Endothelial cell of umbilical vein (primary cell): ENCODE measurements at regions not wholly inside any gene's neighbourhood (a gene's known extent, or its start where the extent isn't known, plus 50 kb on each side); places are given as distances from the start of the nearest gene placed in this dataset.

Source experiments
- BruUV-seq: library from RNA; stranded (reverse); fragments of 400-500 nt; replicated peaks from 2 replicates; lab custom pipeline; 2021; lab: Mats Ljungman, UMichigan
- CTCF ChIA-PET: fragments of 300-600, 350-600 bp; sonication (Branson Sonifier 250); formaldehyde crosslinking; loops from one replicate; lab custom pipeline; 2021; ENCODE audit warnings: antibody characterized with exemption, inconsistent platforms; lab: Charles Lee
- POLR2A ChIA-PET: fragments of 300-600, 350-600 bp; sonication (Branson Sonifier 250); formaldehyde crosslinking; loops from one replicate; lab custom pipeline; 2021; ENCODE audit warnings: antibody characterized with exemption, inconsistent platforms; lab: Charles Lee
- DNase-seq: peaks from one replicate; pipeline ENCODE4 v3.0.0-alpha.2; 2011; ENCODE audit warnings: low read depth, low spot score
- FAIRE-seq: peaks from 2 replicates; lab custom pipeline; 2011; peaks lifted over from hg19 to GRCh38; lab: Jason Lieb, UNC
- H2AFZ ChIP-seq: 2 replicates; pipeline ENCODE4 v1.6.0; 2012; ENCODE audit warnings: low read depth, low read length, control low read depth, inconsistent platforms
- H3K27ac ChIP-seq: 2 replicates; pipeline ENCODE4 v1.5.1; 2011; ENCODE audit warnings: low read depth, mild to moderate bottlenecking, control low read depth, low read length, moderate library complexity; ENCODE audit not compliant: insufficient read depth
- H3K27me3 ChIP-seq, 2 experiments: 2 replicates each; pipeline versions ENCODE4 v1.6.0 to v1.6.1; 2011; ENCODE audit warnings: low read length in 2 of 2, mixed read lengths in 1 of 2; ENCODE audit not compliant: control insufficient read depth in 2 of 2, insufficient read depth in 2 of 2
- H3K36me3 ChIP-seq, 2 experiments: 2 replicates in 1 of 2; 3 replicates in 1 of 2; pipeline ENCODE4 v1.5.1; 2011; ENCODE audit warnings: low read length in 2 of 2, mild to moderate bottlenecking in 1 of 2, moderate library complexity in 1 of 2; ENCODE audit not compliant: control insufficient read depth in 2 of 2, insufficient read depth in 2 of 2; ENCODE audit errors: extremely low read depth in 1 of 2
- H3K4me1 ChIP-seq: 3 replicates; pipeline ENCODE4 v1.5.1; 2011; ENCODE audit warnings: mild to moderate bottlenecking, low read length; ENCODE audit not compliant: control insufficient read depth, insufficient read depth; ENCODE audit errors: extremely low read depth
- H3K4me2 ChIP-seq: 2 replicates; pipeline ENCODE4 v1.6.1; 2011; ENCODE audit warnings: low read length, control low read depth, mixed read lengths; ENCODE audit not compliant: insufficient read depth
- H3K4me3 ChIP-seq, 3 experiments: fragments of 200-600 bp in 1 of 3; sonication (generic), shearing (Covaris generic) in 1 of 3; replicated peaks in 1 of 3; 2 replicates each; pipeline ENCODE4 v1.5.1; 2011 to 2016; ENCODE audit warnings: control low read depth in 3 of 3, low read length in 3 of 3, mild to moderate bottlenecking in 2 of 3, inconsistent platforms in 1 of 3, low read depth in 1 of 3, moderate library complexity in 1 of 3; ENCODE audit not compliant: insufficient read depth in 1 of 3
- H3K79me2 ChIP-seq: 2 replicates; pipeline ENCODE4 v1.6.0; 2012; ENCODE audit warnings: low read length, inconsistent platforms; ENCODE audit not compliant: control insufficient read depth, insufficient read depth
- H3K9ac ChIP-seq: replicated peaks from 2 replicates; pipeline ENCODE3; 2011; ENCODE audit warnings: low read length, control low read depth; ENCODE audit not compliant: insufficient read depth; ENCODE audit errors: extremely low read depth
- H3K9me1 ChIP-seq: replicated peaks from 3 replicates; pipeline ENCODE4 v1.6.0; 2011; ENCODE audit warnings: mild to moderate bottlenecking, low read length; ENCODE audit not compliant: control insufficient read depth, insufficient read depth; ENCODE audit errors: extremely low read depth
- H3K9me3 ChIP-seq: replicated peaks from 2 replicates; pipeline ENCODE4 v1.5.1; 2012; ENCODE audit warnings: low read length, inconsistent platforms; ENCODE audit not compliant: control insufficient read depth, insufficient read depth
- H4K20me1 ChIP-seq: replicated peaks from 2 replicates; pipeline ENCODE3; 2011; ENCODE audit warnings: mild to moderate bottlenecking, low read length; ENCODE audit not compliant: control insufficient read depth, insufficient read depth; ENCODE audit errors: extremely low read depth
- CTCF ChIP-seq, 2 donors: IDR thresholded peaks; 1 replicate in 1 of 2; 2 replicates in 1 of 2; pipeline ENCODE4 v1.5.1; 2011; ENCODE audit warnings: low read length in 2 of 2, mild to moderate bottlenecking in 2 of 2, moderate library complexity in 2 of 2, control low read depth in 1 of 2, inconsistent platforms in 1 of 2, low read depth in 1 of 2; ENCODE audit not compliant: insufficient read depth in 1 of 2; ENCODE audit errors: extremely low read depth in 1 of 2
- FOS ChIP-seq: IDR thresholded peaks from 2 replicates; pipeline ENCODE4 v1.6.1; 2011; ENCODE audit warnings: mild to moderate bottlenecking, low read length, moderate library complexity, borderline replicate concordance; ENCODE audit not compliant: insufficient read depth
- GATA2 ChIP-seq: IDR thresholded peaks from 2 replicates; pipeline ENCODE4 v1.7.0; 2011; ENCODE audit warnings: low read depth, mild to moderate bottlenecking, moderate library complexity, mixed read lengths, low read length; ENCODE audit not compliant: insufficient read length, insufficient read depth
- MAX ChIP-seq: IDR thresholded peaks from 2 replicates; pipeline ENCODE4 v1.6.1; 2011; ENCODE audit not compliant: insufficient read depth, insufficient read length
- dilution Hi-C: fragments of 300-500 bp; cut with MboI; formaldehyde crosslinking; loops from one replicate; pipeline ENCODE4 v1.15.0; 2019; ENCODE audit warnings: low sequenced_read_pairs; ENCODE audit not compliant: extremely low pct_ligation_motif_present
- intact Hi-C: fragments of 100-400 bp; cut with micrococcal nuclease; formaldehyde crosslinking; loops from one replicate; pipeline ENCODE4 v1.10.0; 2022

- ChIA-PET CTCF (no interaction called here), POLR2A (no interaction called here)
- intact Hi-C loops, result no loop called here
Observed at GRCh38 chrX:112380541-112381278, 298.1 kb upstream of the TRPC5 start.

More at GRCh38 chrX:112380541-112381278, 298.1 kb upstream of the TRPC5 start:
- Histone ChIP-seq H3K79me2 (no peaks in the 10 kb centered on the region), H2AFZ (no peak overlapping the region), H3K9me3 (no peaks in the 10 kb centered on the region), H3K4me2 (no peak overlapping the region), H3K4me3 (no peak overlapping the region), H3K27ac (no peak overlapping the region), H3K27me3 (no peaks in the 10 kb centered on the region), H3K9me1 (no peaks in the 10 kb centered on the region), H3K4me1 (no peaks in the 10 kb centered on the region), H4K20me1 (no peaks in the 10 kb centered on the region), H3K36me3 (no peaks in the 10 kb centered on the region), H3K9ac (no peak overlapping the region)
- FAIRE-seq (no peak), DNase-seq (no peak)
- dilution Hi-C loops, result no loop called here
- no TSS peak for BruUV-seq
- TF ChIP-seq FOS (no peak), GATA2 (no peak), MAX (no peak), CTCF (IDR thresholded peaks at IDR 0.05; ENCODE audit: extremely low read depth in 1 of 2, insufficient read depth in 1 of 2, low read depth in 1 of 2, low read length in 2 of 2) (no peak)
